HEK293 (cell line): ENCODE measurements at regions not wholly inside any gene's neighbourhood (a gene's known extent, or its start where the extent isn't known, plus 50 kb on each side); places are given as distances from the start of the nearest gene placed in this dataset.

Experiments
- CTCF ChIA-PET: fragments of 350-600 bp; formaldehyde crosslinking; extraction: SDS; loops from one replicate; lab custom pipeline; 2021; ENCODE audit warnings: antibody characterized with exemption; lab: Yijun Ruan, JAX
- POLR2A ChIA-PET: fragments of 300-600 bp; formaldehyde crosslinking; extraction: SDS; loops from one replicate; lab custom pipeline; 2020; ENCODE audit warnings: antibody characterized with exemption, inconsistent platforms; lab: Yijun Ruan, JAX
- H3K27ac ChIP-seq: fragments of 200-500 bp; sonication (Bioruptor generic); 2 replicates; pipeline ENCODE4 v1.5.1; 2014; ENCODE audit warnings: low read depth, low read length, control low read depth, inconsistent platforms; ENCODE audit errors: extremely low read depth
- H3K36me3 ChIP-seq, 2 experiments: fragments of 200-500 bp in 1 of 2; sonication (Bioruptor generic) in 1 of 2; 1 replicate in 1 of 2; 2 replicates in 1 of 2; pipeline ENCODE4 v1.5.1; 2014 to 2017; ENCODE audit warnings: inconsistent platforms in 2 of 2, low read length in 2 of 2; ENCODE audit not compliant: control insufficient read depth in 2 of 2, insufficient read depth in 1 of 2
- H3K4me1 ChIP-seq: fragments of 200-500 bp; sonication (Bioruptor generic); 2 replicates; pipeline ENCODE4 v1.5.1; 2014; ENCODE audit warnings: mild to moderate bottlenecking, low read length, inconsistent platforms; ENCODE audit not compliant: control insufficient read depth, insufficient read depth
- H3K4me3 ChIP-seq: 2 replicates; pipeline ENCODE4 v1.5.1; 2011; ENCODE audit warnings: low read depth, mild to moderate bottlenecking, control low read depth, low read length, moderate library complexity
- H3K9me3 ChIP-seq: fragments of 200-500 bp; sonication (Bioruptor generic); 2 replicates; pipeline ENCODE4 v1.5.1; 2014; ENCODE audit warnings: low read depth, low read length, inconsistent platforms; ENCODE audit not compliant: control insufficient read depth, insufficient read depth
- KLF16 ChIP-seq: fragments of 450-650 bp; formaldehyde crosslinking; IDR thresholded peaks from 2 replicates; pipeline ENCODE4 v1.5.1; 2017; ENCODE audit warnings: missing biosample characterization, missing genetic modification characterization
- SP3 ChIP-seq: fragments of 450-650 bp; formaldehyde crosslinking; IDR thresholded peaks from 2 replicates; pipeline ENCODE4 v1.5.1; 2016; ENCODE audit warnings: missing biosample characterization, missing genetic modification characterization
- TRIM28 ChIP-seq: IDR thresholded peaks from 2 replicates; pipeline ENCODE4 v1.6.1; 2011; ENCODE audit warnings: low read length, control low read depth, borderline replicate concordance
- WT1 ChIP-seq: fragments of 450-650 bp; formaldehyde crosslinking; IDR thresholded peaks from 2 replicates; pipeline ENCODE4 v1.5.1; 2016; ENCODE audit warnings: missing biosample characterization, missing genetic modification characterization
- ZIC2 ChIP-seq: fragments of 450-650 bp; formaldehyde crosslinking; IDR thresholded peaks from 2 replicates; pipeline ENCODE4 v1.5.1; 2016; ENCODE audit warnings: missing biosample characterization, missing genetic modification characterization
- ZNF155 ChIP-seq: fragments of 450-650 bp; formaldehyde crosslinking; IDR thresholded peaks from 2 replicates; pipeline ENCODE4 v1.5.1; 2016; ENCODE audit warnings: missing biosample characterization, missing genetic modification characterization
- ZNF24 ChIP-seq: fragments of 450-650 bp; formaldehyde crosslinking; IDR thresholded peaks from 2 replicates; pipeline ENCODE4 v1.5.1; 2016; ENCODE audit warnings: missing biosample characterization, missing genetic modification characterization
- ZNF354C ChIP-seq: fragments of 450-650 bp; formaldehyde crosslinking; IDR thresholded peaks from 2 replicates; pipeline ENCODE4 v1.5.1; 2016; ENCODE audit warnings: missing biosample characterization, missing genetic modification characterization, low read depth, borderline replicate concordance
- ZNF473 ChIP-seq: fragments of 450-650 bp; formaldehyde crosslinking; IDR thresholded peaks from 2 replicates; pipeline ENCODE4 v1.5.1; 2017; ENCODE audit warnings: missing biosample characterization, missing genetic modification characterization
- ZNF610 ChIP-seq: fragments of 450-650 bp; formaldehyde crosslinking; IDR thresholded peaks from 2 replicates; pipeline ENCODE4 v1.5.1; 2016; ENCODE audit warnings: missing biosample characterization, missing genetic modification characterization, borderline replicate concordance
- ZNF658 ChIP-seq: fragments of 450-650 bp; formaldehyde crosslinking; IDR thresholded peaks from 2 replicates; pipeline ENCODE4; 2016; ENCODE audit warnings: missing biosample characterization, missing genetic modification characterization
- ZNF701 ChIP-seq: fragments of 450-650 bp; formaldehyde crosslinking; IDR thresholded peaks from 2 replicates; pipeline ENCODE4 v1.5.1; 2016; ENCODE audit warnings: missing biosample characterization, missing genetic modification characterization
- ZNF791 ChIP-seq: fragments of 450-650 bp; formaldehyde crosslinking; IDR thresholded peaks from 2 replicates; pipeline ENCODE4 v1.5.1; 2016; ENCODE audit warnings: missing biosample characterization, missing genetic modification characterization
- ZSCAN16 ChIP-seq: fragments of 450-650 bp; formaldehyde crosslinking; IDR thresholded peaks from 2 replicates; pipeline ENCODE4 v1.5.1; 2016; ENCODE audit warnings: missing biosample characterization, missing genetic modification characterization
- TF ChIP-seq, protein P1 (sequence below): fragments of 450-650 bp; formaldehyde crosslinking; IDR thresholded peaks from 2 replicates; pipeline ENCODE4 v1.5.1; 2016; ENCODE audit warnings: missing biosample characterization, missing genetic modification characterization
- TF ChIP-seq, protein P2 (sequence below): fragments of 450-650 bp; formaldehyde crosslinking; IDR thresholded peaks from 2 replicates; pipeline ENCODE4 v1.5.1; 2016; ENCODE audit warnings: missing biosample characterization, missing genetic modification characterization
- TF ChIP-seq, protein P3 (sequence below): IDR thresholded peaks from 2 replicates; pipeline ENCODE4 v1.6.1; 2011; ENCODE audit warnings: mild to moderate bottlenecking, low read depth, low read length, borderline replicate concordance
- TF ChIP-seq, protein P4 (sequence below): fragments of 450-650 bp; formaldehyde crosslinking; IDR thresholded peaks from 2 replicates; pipeline ENCODE4 v1.5.1; 2017; ENCODE audit warnings: missing biosample characterization, missing genetic modification characterization
- TF ChIP-seq, protein P5 (sequence below): fragments of 450-650 bp; formaldehyde crosslinking; IDR thresholded peaks from 2 replicates; pipeline ENCODE4 v1.5.1; 2017; ENCODE audit warnings: missing biosample characterization, missing genetic modification characterization
- TF ChIP-seq, protein P6 (sequence below): fragments of 450-650 bp; formaldehyde crosslinking; optimal IDR thresholded peaks from 2 replicates; pipeline ENCODE3; 2016; ENCODE audit warnings: missing biosample characterization, mild to moderate bottlenecking, missing genetic modification characterization

DNA sequence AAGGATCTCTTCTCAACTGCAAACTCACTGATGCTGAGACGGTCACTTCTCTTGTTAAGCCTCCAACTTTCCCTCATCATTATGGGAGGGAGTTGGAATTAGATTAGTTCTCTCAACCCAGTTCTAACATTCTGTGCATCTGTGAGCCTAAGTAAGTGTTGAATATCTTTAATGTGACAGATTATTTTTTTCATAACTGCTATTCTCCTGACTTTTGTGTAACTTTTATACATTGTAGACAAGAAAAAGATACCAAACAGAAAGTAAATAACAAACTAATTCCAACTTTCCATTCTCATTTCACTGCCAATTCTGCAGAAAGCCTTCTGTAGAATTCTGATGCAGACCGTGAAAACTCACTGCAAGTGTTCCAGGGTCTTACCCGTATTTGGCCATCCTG, 813.5 kb downstream of the TLE4 start:
- H3K36me3 ChIP-seq = no peaks in the 10 kb centered on the region
- no peak for TF ChIP-seq TRIM28
- no peak for TF ChIP-seq ZNF354C (tag by site-specific recombination)
- no peak for TF ChIP-seq WT1
- TF ChIP-seq ZNF701 (tag by site-specific recombination) = no peak
- no peak for TF ChIP-seq ZIC2
- no peak for TF ChIP-seq ZSCAN16 (tag by site-specific recombination)
- TF ChIP-seq ZNF155 (tag by site-specific recombination) = no peak
- no peak for TF ChIP-seq SP3 (tag by site-specific recombination)
- TF ChIP-seq, protein P1, sequence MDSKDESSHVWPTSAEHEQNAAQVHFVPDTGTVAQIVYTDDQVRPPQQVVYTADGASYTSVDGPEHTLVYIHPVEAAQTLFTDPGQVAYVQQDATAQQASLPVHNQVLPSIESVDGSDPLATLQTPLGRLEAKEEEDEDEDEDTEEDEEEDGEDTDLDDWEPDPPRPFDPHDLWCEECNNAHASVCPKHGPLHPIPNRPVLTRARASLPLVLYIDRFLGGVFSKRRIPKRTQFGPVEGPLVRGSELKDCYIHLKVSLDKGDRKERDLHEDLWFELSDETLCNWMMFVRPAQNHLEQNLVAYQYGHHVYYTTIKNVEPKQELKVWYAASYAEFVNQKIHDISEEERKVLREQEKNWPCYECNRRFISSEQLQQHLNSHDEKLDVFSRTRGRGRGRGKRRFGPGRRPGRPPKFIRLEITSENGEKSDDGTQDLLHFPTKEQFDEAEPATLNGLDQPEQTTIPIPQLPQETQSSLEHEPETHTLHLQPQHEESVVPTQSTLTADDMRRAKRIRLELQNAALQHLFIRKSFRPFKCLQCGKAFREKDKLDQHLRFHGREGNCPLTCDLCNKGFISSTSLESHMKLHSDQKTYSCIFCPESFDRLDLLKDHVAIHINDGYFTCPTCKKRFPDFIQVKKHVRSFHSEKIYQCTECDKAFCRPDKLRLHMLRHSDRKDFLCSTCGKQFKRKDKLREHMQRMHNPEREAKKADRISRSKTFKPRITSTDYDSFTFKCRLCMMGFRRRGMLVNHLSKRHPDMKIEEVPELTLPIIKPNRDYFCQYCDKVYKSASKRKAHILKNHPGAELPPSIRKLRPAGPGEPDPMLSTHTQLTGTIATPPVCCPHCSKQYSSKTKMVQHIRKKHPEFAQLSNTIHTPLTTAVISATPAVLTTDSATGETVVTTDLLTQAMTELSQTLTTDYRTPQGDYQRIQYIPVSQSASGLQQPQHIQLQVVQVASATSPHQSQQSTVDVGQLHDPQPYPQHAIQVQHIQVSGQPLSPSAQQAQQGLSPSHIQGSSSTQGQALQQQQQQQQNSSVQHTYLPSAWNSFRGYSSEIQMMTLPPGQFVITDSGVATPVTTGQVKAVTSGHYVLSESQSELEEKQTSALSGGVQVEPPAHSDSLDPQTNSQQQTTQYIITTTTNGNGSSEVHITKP (tag by site-specific recombination) = no peak
- TF ChIP-seq ZNF473 (tag by site-specific recombination) = no peak
- no peak for TF ChIP-seq KLF16 (tag by site-specific recombination)
- TF ChIP-seq, protein P2, sequence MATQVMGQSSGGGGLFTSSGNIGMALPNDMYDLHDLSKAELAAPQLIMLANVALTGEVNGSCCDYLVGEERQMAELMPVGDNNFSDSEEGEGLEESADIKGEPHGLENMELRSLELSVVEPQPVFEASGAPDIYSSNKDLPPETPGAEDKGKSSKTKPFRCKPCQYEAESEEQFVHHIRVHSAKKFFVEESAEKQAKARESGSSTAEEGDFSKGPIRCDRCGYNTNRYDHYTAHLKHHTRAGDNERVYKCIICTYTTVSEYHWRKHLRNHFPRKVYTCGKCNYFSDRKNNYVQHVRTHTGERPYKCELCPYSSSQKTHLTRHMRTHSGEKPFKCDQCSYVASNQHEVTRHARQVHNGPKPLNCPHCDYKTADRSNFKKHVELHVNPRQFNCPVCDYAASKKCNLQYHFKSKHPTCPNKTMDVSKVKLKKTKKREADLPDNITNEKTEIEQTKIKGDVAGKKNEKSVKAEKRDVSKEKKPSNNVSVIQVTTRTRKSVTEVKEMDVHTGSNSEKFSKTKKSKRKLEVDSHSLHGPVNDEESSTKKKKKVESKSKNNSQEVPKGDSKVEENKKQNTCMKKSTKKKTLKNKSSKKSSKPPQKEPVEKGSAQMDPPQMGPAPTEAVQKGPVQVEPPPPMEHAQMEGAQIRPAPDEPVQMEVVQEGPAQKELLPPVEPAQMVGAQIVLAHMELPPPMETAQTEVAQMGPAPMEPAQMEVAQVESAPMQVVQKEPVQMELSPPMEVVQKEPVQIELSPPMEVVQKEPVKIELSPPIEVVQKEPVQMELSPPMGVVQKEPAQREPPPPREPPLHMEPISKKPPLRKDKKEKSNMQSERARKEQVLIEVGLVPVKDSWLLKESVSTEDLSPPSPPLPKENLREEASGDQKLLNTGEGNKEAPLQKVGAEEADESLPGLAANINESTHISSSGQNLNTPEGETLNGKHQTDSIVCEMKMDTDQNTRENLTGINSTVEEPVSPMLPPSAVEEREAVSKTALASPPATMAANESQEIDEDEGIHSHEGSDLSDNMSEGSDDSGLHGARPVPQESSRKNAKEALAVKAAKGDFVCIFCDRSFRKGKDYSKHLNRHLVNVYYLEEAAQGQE (tag by site-specific recombination) = no peak
- TF ChIP-seq, protein P3, sequence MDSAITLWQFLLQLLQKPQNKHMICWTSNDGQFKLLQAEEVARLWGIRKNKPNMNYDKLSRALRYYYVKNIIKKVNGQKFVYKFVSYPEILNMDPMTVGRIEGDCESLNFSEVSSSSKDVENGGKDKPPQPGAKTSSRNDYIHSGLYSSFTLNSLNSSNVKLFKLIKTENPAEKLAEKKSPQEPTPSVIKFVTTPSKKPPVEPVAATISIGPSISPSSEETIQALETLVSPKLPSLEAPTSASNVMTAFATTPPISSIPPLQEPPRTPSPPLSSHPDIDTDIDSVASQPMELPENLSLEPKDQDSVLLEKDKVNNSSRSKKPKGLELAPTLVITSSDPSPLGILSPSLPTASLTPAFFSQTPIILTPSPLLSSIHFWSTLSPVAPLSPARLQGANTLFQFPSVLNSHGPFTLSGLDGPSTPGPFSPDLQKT = no peak
- TF ChIP-seq, protein P4, sequence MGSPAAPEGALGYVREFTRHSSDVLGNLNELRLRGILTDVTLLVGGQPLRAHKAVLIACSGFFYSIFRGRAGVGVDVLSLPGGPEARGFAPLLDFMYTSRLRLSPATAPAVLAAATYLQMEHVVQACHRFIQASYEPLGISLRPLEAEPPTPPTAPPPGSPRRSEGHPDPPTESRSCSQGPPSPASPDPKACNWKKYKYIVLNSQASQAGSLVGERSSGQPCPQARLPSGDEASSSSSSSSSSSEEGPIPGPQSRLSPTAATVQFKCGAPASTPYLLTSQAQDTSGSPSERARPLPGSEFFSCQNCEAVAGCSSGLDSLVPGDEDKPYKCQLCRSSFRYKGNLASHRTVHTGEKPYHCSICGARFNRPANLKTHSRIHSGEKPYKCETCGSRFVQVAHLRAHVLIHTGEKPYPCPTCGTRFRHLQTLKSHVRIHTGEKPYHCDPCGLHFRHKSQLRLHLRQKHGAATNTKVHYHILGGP = no peak
- TF ChIP-seq, all 188 proteins: peak for 0
- Histone ChIP-seq H3K27ac (no peak overlapping the region), H3K4me3 (no peak overlapping the region), H3K9me3 (no peaks in the 10 kb centered on the region), H3K4me1 (no peaks in the 10 kb centered on the region)
- ChIA-PET POLR2A (no interaction called here), CTCF (no interaction called here)

DNA sequence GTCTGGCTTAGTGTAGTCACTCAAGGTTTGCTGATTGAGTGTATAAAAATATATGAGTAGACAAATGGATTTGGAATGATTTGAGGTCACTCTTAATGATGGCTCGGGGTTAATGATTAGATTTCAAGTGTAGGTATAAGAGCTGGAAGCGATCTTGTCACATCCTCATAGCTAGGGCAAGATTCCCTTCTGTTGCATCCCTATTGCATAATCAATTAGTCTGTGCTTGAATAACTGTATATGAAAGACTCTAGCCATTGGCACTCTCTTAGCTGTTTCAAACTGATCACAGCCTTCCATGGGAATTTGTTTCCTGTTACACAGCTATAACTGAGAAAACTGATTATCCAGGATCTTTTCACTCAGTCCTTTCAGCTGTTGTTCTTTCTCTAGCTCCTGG, 811.6 kb downstream of the TLE4 start:
- CTCF ChIA-PET = interaction anchor here (0.5 kb wide), 1 partner anchor 40 kb away, joined by 3 read pairs; no protein-coding TSS in a partner anchor
- Histone ChIP-seq H3K4me3 (no peak overlapping the region), H3K36me3 (no peaks in the 10 kb centered on the region), H3K9me3 (no peaks in the 10 kb centered on the region), H3K4me1 (no peaks in the 10 kb centered on the region), H3K27ac (no peak overlapping the region)
- TF ChIP-seq ZNF791 (tag by site-specific recombination) (no peak), ZNF610 (tag by site-specific recombination) (no peak), ZNF24 (no peak), ZNF658 (no peak)
- TF ChIP-seq, protein P5, sequence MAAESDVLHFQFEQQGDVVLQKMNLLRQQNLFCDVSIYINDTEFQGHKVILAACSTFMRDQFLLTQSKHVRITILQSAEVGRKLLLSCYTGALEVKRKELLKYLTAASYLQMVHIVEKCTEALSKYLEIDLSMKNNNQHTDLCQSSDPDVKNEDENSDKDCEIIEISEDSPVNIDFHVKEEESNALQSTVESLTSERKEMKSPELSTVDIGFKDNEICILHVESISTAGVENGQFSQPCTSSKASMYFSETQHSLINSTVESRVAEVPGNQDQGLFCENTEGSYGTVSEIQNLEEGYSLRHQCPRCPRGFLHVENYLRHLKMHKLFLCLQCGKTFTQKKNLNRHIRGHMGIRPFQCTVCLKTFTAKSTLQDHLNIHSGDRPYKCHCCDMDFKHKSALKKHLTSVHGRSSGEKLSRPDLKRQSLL (tag by site-specific recombination) = no peak
- TF ChIP-seq, protein P6, sequence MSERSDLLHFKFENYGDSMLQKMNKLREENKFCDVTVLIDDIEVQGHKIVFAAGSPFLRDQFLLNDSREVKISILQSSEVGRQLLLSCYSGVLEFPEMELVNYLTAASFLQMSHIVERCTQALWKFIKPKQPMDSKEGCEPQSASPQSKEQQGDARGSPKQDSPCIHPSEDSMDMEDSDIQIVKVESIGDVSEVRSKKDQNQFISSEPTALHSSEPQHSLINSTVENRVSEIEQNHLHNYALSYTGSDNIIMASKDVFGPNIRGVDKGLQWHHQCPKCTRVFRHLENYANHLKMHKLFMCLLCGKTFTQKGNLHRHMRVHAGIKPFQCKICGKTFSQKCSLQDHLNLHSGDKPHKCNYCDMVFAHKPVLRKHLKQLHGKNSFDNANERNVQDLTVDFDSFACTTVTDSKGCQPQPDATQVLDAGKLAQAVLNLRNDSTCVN = no peak
- POLR2A ChIA-PET = no interaction called here
